ENCODE measurements at regions not wholly inside any gene's neighbourhood (a gene's known extent, or its start where the extent isn't known, plus 50 kb on each side); places are given as distances from the start of the nearest gene placed in this dataset.

- no peak for ATAC-seq
- Histone ChIP-seq H3K4me3 (no peak overlapping the region), H3K27me3 (no peaks in the 10 kb centered on the region), H3K27ac (no peak overlapping the region), H3K36me3 (no peaks in the 10 kb centered on the region), H3K9me3 (no peaks in the 10 kb centered on the region), H3K4me1 (peaks cover 0 to 4% (median 0%) of the 10 kb centered on the region in 12 donors)
- WGBS, 4 donors = 51 to 68% (median 62%) methylated on average over 5 of the region's 5 CpGs
- intact Hi-C loops (cut with DNase I) = no loop called here
- DNase-seq = no peak
- TF ChIP-seq POLR2A (IDR thresholded peaks at IDR 0.05) (no peak), CTCF (IDR thresholded peaks at IDR 0.05) (no peak)
Observed at GRCh38 chr10:59068581-59069191, 107.8 kb upstream of the PHYHIPL start.

GRCh38 chr10:59072038-59072437, 104.4 kb upstream of the PHYHIPL start:
- no peak for ATAC-seq
- no peak for DNase-seq
- Histone ChIP-seq H3K27me3 (no peaks in the 10 kb centered on the region), H3K4me1 (peaks cover 0 to 4% (median 0%) of the 10 kb centered on the region in 12 donors), H3K9me3 (no peaks in the 10 kb centered on the region), H3K27ac (no peak overlapping the region), H3K4me3 (no peak overlapping the region), H3K36me3 (no peaks in the 10 kb centered on the region)
- intact Hi-C loops (cut with DNase I) = loop anchor here in 1 of 10 donors (10.0 kb wide), 1 partner anchor 257 kb away; no protein-coding TSS in a partner anchor
- TF ChIP-seq POLR2A (IDR thresholded peaks at IDR 0.05) (no peak), CTCF (IDR thresholded peaks at IDR 0.05) (no peak)
- 77 to 87% (median 84%) methylated on average over 1 of the region's 1 CpG for WGBS, 4 donors

- Histone ChIP-seq H3K4me1 (peaks cover 0 to 5% (median 0%) of the 10 kb centered on the region in 12 donors), H3K27me3 (no peaks in the 10 kb centered on the region), H3K4me3 (no peak overlapping the region), H3K27ac (no peak overlapping the region), H3K36me3 (no peaks in the 10 kb centered on the region), H3K9me3 (no peaks in the 10 kb centered on the region)
- intact Hi-C loops (cut with DNase I) = loop anchor here in 1 of 10 donors (10.0 kb wide), 1 partner anchor 259 kb away; no protein-coding TSS in a partner anchor
- WGBS, 4 donors = 87 to 91% (median 88%) methylated on average over 1 of the region's 1 CpG
- ATAC-seq (no peak), DNase-seq (no peak)
- TF ChIP-seq CTCF (IDR thresholded peaks at IDR 0.05) = no peak
- TF ChIP-seq POLR2A (IDR thresholded peaks at IDR 0.05) = no peak
Observed at GRCh38 chr10:59073456-59074053, 102.9 kb upstream of the PHYHIPL start.

GRCh38 chr10:59075576-59075975, 100.9 kb upstream of the PHYHIPL start:
- 86 to 99% (median 94%) methylated on average over 1 of the region's 1 CpG for WGBS, 4 donors
- Histone ChIP-seq H3K27ac (no peak overlapping the region), H3K4me1 (peaks cover 0 to 19% (median 0%) of the 10 kb centered on the region in 12 donors), H3K4me3 (no peak overlapping the region), H3K9me3 (no peaks in the 10 kb centered on the region), H3K36me3 (no peaks in the 10 kb centered on the region), H3K27me3 (no peaks in the 10 kb centered on the region)
- no peak for DNase-seq
- no peak for TF ChIP-seq CTCF (IDR thresholded peaks at IDR 0.05)
- intact Hi-C loops (cut with DNase I) = loop anchor here in 1 of 10 donors (10.0 kb wide), 1 partner anchor 261 kb away; no protein-coding TSS in a partner anchor
- ATAC-seq = no peak

Measured in heart left ventricle (tissue), 16 donors.